EH (cell line): ENCODE measurements at regions not wholly inside any gene's neighbourhood (a gene's known extent, or its start where the extent isn't known, plus 50 kb on each side); places are given as distances from the start of the nearest gene placed in this dataset.

Experiments
- DNase-seq: peaks from one replicate; pipeline ENCODE4 v3.0.0-alpha.2; 2015; ENCODE audit warnings: low read depth

DNA sequence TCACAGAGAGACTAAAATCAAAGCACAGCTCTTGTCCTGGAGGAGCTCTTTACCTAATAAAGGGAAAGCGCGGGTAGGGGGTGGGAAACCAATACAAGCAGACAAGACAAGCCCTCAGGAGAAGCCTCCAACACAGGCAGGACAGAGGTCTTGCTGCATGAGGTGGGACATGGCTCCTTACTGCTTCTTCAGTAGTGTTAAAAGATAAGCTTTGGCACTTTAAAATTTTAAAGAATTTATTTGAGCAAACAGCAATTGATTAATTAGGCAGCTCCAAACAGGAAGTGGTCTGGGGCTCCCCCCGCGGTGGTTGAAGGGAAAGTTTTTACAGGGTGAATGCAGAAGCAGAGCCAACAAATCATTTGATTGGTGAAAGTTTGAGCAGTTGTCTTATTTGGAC is 50.3 kb upstream of the MACC1 start:
- no peak for DNase-seq

DNA sequence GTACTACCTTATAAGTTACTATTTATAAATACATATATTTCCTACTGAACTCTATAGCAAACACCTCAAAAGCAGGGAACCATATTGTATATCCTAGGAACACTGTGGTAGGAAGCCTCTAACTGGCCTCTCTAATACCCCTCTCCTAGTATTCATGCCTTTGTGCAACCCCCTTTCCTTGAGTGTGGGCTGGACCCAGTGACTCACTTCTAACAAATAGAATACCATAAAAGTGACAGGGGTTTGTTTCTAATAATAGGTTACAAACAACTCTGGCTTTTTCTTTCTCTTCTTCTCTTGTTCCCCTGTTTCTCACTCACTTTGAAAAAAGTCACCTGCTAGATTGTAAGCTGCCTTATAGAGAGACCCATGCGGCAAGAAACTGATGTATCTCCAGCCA is 51.6 kb upstream of the MACC1 start:
- DNase-seq: no peak

GRCh38 chr7:20269726-20270125 is 52.5 kb upstream of the MACC1 start:
- DNase-seq: peak; percentile 46

GRCh38 chr7:20270371-20270770 is 53.2 kb upstream of the MACC1 start:
- DNase-seq: no peak

- DNase-seq: no peak
These were observed 53.7 kb upstream of the MACC1 start for GRCh38 chr7:20270867-20271266.

- DNase-seq: no peak
These were observed 55.1 kb upstream of the ITGB8 start for GRCh38 chr7:20275637-20276036.

- no peak for DNase-seq
These were observed 53.8 kb upstream of the ITGB8 start for GRCh38 chr7:20276705-20277472.

GRCh38 chr7:20279979-20280378 is 50.7 kb upstream of the ITGB8 start:
- no peak for DNase-seq

- DNase-seq: peak; percentile 26
These were observed 50.0 kb upstream of the ITGB8 start for GRCh38 chr7:20280475-20281351.
